ENCODE measurements at regions not wholly inside any gene's neighbourhood (a gene's known extent, or its start where the extent isn't known, plus 50 kb on each side); places are given as distances from the start of the nearest gene placed in this dataset.

DNA sequence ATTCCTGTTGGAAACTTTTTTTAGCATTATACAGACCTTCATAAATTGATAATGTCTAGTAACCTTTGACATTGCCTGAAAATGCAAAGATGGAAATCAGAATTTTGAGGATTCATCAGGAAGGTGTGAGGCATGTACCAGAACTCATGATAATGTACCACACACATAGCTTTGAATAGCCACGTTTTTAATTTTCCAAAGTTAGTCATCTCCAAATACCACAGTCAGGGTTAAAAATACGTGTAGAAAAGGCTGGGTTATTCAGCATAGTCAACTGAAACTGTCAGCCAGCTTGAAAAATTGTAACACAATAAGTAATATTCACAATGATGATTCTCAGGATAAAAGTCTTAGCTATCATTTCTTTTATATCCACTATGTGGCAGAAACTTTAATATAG lies 102.0 kb upstream of the THRB start:
- no peak for DNase-seq (ENCODE audit: low spot score)

DNA sequence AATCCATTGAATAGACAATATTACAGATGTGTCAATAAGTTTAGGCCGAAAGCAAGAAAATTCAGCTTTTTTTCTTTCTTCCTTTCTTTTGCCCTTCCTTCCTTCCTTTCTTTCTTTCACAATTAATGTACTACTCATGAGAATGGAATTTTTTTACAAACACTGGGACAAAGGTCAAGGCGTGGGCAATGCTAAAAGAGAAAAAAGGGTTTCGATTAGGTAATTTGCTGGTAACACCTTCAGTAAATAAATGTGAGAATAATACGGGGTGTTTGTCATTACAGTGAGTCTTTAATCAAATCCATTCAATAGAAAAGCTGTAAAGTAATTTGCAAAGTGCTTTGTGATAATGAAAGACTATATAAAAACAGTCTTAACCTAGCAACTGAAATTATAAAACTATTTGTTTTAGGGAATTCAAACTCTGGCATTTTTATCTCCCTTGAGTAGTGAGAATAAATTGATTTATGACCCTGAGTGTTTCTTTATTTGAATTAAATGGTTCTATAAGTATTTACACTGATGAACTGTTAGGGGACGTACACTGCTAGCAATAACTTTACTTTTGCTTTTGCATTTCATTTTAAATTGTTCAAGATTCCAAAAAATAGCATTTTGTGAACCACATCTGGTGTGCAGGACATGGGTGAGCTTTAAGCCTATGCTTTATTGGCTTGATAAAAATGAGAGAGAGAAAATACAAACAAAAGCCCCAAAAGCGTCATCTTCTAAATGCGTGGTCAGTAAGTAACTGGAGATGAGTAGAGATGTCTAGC lies 104.2 kb upstream of the THRB start:
- DNase-seq (ENCODE audit: low spot score), result no peak

DNA sequence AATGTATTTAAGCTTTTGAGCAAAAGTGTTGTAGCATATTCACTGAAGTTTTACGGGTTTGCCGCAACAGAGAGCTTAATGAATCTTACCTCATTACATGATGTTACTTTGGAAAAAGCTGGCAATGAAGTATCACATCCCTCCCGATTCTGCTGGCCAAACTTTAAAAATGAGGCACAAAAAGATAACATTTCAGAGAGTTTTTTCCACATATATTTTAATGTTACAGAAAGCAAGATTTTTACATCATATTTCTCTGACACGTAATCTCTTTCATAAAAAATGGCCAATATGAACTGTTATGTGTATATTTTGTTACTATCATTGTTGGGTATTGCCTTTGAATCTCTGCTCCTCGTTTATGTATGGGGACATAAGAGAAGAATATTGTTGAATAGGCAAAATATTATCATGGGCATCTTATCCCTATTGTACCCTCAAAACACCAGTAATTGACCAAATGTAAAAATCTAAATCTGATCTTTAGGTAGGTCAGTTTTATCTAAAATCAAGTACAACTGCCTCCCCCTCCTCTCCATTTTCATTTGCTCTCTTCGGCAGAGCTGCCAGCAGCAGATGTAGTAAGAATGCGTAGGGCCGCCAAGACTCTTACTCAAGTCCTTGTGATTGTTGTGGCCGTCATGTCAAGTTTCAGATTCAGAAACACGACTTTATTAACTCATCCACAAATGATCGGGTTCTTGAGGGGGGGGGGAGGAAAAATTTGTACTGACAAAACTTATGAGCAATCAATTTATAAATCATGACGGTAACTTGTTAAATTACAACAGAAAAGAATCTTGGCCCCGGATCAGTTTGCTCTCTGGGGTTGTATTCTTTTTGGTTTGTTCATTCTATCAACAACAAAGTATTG lies 106.7 kb upstream of the THRB start:
- DNase-seq (ENCODE audit: low spot score), result no peak

DNA sequence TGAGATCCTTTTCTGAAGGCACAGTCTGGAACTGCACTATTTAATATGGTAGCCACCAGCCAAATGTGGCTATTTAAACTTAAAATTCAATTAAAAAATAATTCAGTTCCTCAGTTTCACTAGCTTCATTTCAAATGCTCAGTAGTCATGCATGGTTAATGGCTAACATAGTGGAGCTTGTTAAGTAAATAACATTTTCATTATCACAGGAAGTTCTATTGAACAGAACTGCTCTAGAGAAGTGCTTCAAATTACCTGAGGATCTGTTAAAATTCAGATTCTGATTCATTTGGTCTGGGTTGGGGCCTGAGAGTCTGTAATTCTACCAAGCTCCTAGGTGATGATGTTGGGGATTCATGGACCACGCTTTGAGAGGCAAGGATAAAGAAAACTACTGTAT lies 109.6 kb upstream of the THRB start:
- no peak for DNase-seq (ENCODE audit: low spot score)

DNA sequence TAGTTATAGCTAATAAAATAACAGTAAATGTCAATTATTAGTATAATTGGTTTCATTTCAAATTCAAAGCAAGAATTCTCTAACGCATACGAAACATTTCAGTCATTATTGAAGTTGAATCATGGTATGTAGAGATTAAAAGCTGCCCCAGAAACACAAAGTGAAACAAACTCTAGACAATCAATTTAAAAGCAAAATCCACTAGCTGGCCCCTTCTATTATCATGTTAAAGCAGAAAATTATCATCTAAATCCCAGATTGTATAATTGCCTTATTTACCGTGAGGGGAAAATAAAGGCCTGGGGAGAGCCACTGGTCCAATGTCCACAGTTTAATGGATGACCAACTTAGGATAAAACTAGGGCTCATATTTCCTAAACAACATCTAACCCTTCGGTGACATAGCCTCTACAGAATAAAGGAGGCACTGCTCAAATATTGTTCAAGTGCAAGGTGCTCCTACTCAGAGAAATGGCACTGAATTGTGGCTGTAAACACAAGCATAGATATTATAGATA lies 110.9 kb upstream of the THRB start:
- DNase-seq (ENCODE audit: low spot score), result no peak

DNA sequence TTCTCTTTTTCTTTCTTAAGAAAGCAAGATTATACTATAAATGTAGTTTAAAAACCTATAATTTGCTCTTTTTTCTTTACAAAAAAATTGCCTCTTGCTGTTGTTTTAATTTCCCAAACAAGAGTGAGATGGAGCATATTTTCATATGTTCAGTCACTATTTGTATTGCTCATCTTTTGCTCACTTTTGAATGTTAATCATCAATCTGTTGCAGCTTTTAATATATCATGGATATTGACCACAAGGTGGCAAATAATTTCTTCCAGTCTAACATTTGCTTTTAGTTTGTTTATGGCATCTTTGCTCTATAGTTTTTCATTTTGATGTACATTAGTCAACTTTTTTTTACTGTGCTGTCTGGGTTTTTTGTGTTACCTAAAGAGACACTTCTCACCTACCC lies 112.6 kb upstream of the THRB start:
- no peak for DNase-seq (ENCODE audit: low spot score)

DNA sequence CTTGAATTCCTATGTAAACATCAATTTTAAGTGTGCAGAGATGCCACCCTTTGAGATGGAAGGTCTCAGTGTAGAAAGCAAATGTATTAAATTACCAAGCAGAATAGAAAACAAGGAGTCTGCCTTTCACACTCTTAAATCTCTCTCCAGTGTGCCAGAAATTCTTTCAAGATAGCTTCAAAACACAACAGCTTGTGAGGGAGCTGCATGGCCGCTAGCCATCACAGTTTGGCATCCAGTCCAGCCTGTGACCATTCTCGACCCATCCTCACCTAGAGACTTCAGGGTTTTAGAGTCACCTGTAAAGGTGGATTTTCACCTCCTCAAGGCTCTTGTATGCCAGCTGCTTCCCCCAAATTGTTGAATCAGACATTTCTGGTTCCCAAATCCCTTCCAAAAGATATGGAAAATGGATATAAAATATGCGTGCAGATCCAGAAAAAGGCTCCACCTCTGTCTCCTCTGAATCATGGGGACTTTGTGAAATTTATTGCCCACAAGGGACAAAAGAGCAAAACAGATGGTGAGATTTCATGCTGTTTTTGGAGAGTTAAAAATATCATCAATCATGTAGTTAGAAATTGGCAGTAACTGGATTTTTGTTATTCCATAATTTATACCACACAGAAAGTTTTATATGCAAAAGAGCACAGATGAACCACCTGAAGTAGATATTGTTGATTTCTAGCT lies 114.2 kb upstream of the THRB start:
- DNase-seq (ENCODE audit: low spot score), result no peak

DNA sequence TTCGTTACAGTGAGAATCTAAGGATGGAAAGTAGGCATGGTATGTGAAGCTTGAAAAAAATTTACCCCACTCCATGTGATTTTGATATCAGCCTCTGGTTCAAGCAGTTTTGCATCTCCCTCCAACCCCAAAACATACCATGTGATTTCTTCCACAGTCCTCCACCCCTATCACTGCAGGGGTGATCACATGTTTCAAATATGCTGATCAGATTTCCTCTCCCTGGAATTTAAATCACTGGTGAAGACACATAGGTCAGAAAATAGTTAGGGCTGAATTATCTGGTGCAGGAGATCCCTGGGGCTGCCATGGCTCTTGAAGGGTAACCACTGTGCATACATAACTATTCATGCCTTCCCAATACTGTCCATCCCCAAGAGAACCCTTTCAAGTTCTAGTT lies 119.7 kb upstream of the THRB start:
- no peak for DNase-seq (ENCODE audit: low spot score)

DNA sequence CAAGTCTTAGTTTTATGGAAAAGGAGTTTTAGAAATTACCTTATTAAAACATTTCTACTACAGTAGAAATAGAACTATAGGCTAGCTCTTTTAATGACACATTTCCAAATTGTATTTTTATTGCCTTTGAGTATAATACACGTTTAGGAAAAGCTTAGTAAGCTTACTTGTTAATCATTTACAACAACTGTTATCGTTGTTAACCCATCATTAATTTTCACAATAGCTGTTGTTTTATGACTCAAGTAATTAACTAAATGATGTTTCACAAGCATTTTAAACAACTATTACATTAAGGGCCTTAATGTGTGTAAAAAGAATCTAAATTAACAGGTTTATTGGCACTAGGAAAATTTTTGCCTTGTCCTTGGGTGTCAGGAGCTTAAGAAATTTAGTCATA lies 120.5 kb upstream of the THRB start:
- no peak for DNase-seq (ENCODE audit: low spot score)

DNA sequence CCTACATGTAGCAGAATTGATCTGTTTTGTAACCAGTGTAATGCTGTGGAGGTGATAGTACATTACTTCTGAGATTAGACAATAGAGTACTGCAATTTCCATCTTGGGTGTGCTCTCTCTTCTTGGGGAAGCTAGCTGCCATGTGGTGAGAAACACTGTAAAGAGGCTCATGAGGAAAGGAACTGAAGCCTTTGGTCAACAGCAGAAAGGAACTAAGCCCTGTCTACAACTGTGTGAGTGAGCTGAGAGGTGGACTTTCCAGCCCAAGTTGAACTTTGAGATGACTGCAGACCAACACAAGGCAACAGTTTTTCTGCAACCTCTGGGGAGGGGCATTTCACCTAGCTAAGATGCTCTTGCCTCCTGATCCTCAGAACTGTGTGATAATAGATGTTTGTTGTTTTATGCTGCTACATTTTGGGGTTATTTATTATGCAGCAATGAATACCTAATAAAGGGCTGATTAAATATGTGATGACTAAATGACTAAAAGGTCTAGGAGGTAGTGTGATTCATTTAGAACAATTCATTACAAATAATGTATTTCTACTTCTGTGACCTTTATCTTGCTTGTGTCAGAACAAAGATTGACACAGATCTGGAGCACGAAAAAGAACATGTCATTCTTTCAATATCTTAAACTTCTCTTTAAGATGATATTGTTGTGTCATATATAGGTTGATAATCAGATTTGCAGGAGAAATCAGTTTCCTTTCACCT lies 121.6 kb upstream of the THRB start:
- no peak for DNase-seq (ENCODE audit: low spot score)

DNA sequence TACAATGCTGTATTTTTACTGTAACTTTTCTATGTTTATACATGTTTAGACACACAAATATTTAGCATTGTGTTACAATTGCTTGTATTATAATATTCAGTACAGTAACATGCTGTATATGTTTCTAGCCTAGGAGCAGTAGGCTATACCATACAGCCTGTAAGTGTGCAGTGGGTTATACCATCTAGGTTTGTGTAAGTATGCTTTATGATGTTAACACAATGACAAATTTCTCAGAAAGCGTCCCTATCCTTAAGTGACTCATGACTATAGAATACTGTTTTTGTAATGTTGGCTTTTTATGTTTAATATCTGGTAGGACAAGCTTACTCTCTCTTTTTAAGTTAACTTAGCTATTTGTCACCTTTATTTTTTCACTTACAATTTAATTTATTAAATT lies 127.5 kb upstream of the THRB start:
- no peak for DNase-seq (ENCODE audit: low spot score)

DNA sequence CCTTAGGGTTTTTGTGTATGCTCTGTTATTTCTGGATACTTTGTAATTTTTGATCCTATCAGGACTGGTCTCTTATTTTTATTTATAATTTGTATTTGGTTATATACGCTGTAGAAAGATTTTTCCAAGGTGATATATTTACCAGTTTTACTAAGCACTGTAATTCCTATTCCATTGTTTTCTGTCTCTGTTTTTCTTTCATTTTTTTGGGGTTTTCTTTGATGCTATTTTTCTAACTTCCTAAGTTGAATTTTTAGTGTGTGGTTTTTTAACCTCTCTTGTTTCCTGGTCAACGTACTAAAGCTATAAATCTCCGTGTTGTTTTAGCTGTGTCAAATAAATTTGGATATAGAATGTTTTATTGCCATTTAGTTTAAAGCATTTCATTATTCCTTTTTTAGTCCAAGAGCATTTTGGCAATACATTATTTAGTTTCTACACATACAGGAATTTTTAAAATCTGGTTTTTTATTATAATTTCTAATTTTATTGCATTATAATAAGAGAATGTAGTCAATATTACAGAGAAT lies 128.1 kb upstream of the THRB start:
- DNase-seq (ENCODE audit: low spot score), result no peak

DNA sequence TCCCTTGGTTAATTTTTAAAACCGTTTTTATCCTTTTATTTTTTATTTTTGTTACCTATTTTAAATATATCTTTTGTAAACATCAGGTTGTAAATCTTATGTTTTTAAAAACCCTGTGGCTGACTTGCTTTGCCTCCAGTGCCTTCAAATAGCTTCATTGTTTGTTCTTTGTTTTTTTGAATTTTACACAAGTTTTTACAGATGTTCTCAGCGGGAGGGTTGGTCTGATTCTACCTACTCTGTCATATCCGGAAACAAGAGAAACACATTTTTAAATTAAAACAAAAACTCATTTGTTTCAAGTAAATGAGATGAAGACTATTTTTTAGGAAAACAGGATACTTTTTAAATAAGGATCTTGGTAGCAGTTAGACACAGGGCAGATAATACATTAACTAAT lies 129.0 kb upstream of the THRB start:
- no peak for DNase-seq (ENCODE audit: low spot score)

DNA sequence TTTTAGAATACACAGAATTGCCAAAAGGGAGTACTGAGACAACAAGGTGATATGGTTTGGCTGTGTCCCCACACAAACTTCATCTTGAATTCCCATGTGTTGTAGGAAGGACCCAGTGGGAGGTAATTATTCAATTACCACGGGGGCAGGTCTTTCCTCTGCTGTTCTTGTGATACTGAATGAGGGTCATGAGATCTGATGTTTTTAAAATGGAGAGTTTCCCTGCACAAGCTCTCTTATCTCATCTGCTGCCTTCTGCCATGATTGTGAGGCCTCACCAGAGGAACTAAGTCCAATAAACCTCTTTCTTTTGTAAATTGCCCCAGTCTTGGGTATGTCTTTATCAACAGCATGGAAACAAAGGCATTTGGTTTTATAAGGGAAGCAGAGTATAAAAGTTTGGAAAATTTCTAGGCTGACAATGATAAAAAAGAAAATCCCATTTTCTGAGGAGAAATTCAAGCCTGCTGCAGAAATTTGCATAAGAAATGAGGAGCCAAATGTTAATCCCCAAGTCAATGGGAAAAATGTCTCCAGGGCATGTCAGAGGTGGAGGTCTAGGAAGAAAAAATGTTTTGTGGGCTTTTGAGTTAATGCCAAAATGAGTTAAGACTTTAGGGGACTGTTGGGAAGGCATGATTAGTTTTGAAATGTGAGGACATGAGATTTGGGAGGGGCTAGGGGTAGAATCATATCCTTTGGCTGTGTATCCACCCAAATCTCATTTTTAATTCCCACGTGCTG lies 130.5 kb upstream of the THRB start:
- DNase-seq (ENCODE audit: low spot score), result no peak

DNA sequence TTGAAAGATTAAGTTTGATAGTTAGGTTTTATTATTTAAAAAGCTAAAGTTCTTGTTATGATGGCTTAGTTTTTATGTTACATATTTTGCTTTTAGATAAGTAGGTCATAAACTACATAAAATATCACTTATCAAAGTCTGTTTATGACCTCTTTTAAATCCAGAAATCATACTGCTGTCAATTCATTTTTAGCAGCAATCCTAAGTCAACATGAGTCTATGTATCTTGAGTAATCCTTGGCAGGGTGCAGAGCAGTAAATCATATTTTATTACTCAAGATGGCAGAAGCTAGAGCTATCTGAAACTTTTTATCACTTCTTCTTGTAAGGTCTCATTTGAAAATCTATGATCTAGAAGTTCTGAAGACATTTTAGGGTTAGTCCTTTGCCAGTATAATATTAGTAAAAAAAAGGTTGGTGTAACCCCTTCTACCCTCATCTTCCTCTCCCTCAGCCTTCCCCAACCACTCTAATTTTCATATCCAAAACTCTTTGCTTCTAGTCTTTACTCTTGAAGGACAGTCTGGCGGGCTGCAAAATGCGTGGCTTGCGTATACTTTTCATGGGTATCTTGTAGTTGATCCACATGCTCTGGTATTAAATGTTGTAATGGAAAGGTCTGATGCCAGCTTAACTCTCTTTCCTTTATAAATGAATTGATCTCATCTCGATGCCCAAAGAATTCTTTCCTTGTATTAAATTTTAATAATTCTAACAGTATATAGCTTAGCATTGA lies 134.0 kb upstream of the THRB start:
- DNase-seq (ENCODE audit: low spot score), result no peak

DNA sequence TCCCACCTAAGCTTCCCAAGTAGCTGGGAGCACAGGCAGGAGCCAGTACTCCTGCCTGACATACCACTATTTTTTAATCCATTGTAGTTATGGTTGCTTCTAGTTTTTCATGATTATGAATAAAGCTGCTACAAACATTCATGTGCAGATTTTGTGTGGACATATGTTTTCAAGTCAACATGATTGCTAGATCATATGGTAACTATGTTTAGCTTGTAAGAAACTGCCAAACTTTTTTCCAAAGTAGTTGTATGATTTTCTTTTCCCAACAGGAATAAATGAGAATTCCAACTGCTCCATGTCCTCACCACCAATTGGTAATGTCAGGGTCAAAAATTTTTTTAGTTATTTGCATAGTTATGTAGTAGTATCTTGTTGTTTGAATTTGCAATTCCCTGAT lies 136.8 kb upstream of the THRB start:
- DNase-seq (ENCODE audit: low spot score), result no peak

DNA sequence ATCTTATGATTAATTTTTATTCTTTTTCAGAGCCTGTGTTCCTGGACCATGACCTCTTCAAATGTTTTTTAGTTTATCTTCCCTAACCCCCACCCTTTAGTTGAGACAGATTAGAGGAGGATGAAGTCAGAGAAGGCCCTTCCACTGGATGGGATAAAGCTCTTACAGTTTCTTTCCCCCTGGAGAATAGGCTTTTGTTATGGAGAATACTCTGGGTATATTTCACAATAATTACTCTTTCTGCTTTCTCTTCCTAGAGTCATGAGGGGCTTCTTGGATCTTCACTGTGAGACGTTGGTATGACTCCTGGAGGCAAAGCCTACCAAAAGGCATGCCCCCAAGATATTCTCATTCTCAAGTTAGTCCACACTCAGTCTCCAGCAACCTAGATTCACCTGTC lies 144.4 kb upstream of the THRB start:
- no peak for DNase-seq (ENCODE audit: low spot score)

DNA sequence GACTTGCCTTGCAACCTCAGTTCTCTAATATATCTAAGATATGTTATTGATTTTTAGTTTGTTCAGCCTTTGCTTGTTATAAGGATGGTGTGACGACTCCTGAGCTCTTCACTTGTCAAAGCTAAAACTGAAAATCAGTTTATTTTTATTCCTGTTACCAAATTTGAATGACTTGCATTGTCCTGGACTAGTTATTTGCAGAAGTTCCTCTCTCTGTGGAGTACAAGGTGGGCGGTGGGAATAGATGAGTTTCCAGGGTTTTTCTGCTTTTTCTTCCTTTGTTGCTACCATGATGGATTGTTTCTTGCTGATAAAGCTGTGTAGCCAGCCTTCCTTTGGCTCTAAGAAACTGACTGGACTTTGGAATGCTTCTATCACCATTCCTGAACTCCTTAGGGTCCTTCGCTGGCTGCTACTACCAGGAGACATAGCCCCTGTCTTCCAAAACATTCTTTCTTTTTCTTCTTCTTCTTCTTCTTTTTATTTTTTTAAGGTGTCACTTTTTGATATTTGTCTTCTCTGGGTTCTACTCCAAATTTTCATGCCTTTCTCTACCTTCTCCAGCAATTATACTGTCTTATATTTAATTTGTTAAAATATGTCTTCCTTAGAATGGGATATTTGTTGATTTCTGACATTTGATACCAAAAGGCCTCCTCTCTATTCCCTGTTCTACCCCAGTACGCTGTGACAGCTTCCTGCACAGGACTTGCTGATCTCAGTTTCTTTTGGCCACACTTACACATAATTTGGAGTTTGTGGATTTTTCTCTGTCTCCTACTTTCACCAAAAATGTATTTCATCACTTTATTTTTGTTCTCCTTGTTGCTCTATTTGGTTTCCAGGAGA lies 145.1 kb upstream of the THRB start:
- DNase-seq (ENCODE audit: low spot score), result no peak

DNA sequence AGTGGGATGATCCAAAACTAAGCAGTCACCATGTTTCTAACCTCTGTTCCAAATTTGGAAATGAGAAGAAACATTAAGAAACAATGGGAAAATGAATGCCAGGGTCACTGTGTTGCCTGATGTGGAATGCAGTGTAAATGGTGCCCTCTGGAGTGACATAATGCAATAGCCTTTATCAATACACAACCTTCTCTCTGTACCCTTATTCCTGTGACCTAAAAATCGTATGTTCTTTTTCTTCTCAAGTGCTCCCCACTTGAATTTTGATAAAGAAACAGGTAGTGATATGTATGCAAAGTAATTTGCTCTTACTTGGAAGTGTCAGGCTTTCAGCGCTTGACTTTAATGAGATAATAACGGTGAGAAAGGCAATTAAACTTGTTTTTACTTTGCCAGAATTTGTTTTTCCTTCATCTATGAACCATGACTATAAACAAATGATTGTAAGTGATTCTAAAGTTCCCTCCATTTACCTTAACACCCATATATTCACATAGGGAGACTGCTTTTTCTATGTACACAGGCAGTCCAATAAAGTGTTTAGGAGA lies 145.8 kb upstream of the THRB start:
- DNase-seq (ENCODE audit: low spot score), result no peak
